ENCODE measurements at regions not wholly inside any gene's neighbourhood (a gene's known extent, or its start where the extent isn't known, plus 50 kb on each side); places are given as distances from the start of the nearest gene placed in this dataset.

- DNase-seq, result no peak
Observed at GRCh38 chr7:93015101-93015778, 102.5 kb downstream of the SAMD9 start.

DNA sequence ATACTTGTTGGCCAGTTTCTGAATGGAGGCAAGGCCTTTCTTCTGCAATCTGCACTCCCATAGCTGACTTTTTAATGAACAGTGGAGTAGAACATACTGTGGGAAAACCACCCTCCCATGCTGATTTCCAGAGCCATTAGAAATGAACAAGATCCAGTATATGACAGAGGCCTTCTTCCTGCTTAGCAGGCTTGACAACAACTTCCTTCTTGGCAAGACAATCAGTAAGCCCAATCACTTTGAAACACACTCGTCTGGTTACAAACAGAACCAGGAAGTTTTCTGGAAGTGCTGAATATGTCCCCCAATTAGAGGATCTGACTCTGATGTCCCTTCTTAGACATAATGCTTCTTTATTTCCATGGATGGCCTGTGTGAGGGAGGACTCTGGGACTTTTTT lies 103.4 kb downstream of the SAMD9 start:
- no peak for DNase-seq

DNA sequence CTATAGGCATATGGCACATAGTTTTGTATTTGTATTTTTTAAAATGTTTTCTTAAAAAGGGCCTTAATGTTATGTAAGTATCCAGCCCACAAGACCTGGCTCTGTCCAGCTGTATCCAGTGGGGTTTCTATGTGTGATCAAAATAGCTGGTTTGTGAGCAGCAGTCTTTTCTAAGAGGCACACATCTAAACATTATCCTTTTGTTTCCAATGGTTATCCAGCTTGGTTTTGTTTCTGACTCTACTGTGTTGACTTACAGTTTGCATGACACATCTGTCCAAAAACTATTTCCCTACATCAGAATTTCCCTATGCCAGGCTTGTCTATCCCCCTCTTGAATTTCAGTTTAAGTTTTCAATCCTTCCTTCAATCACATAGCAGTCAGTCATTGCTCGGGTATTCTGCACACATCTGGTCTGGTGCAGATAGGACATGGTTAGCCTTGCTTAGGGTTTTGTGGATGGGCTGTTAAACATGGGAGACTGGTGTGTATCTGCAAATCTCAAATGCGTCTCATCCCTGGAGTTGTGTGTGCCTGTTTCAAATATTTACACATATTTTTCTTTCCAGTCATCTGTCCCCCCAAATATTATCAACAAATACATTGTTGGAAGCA lies 104.2 kb downstream of the SAMD9 start:
- no peak for DNase-seq

DNA sequence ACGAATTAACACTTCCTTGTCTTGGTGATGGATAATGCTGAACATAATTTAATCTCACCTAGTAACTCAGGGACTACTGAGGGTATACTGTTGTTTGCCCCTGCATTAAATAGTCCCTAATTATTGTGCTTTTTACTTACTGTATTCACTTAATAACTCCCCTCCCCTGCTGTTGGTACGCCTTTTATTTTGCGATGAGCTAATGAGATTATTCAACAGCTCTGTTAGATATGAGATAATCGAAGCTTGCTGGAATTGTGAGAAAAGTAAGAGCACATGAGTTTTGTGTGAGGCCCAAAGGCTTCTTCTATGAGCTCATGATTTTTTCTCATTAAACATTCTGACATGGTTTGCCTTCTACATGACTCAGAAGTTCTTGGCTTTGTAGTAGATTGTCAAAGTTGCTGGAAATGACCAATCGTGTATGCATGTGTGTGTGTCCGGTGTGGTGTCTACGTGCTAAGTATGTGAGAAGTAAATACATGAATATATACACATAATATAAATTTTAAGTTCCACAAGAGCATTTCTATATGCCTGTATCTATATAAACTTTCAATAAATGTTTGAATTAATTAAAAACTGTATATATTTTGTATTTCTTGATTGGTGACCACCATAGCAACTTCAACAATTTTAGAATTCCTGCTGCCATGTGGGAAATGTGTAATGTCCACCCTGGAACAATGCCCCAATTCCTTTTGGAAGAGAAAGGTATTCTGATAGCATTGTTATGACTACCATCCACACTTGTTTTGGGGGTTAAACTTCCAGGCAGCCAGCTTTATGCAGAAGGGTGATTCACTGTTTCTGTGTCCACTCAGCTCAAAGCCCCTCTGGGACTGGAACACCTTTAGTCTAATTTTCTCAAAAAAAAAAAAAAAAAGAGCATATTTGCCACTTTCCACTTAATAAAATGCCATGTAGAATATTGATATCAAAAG lies 106.2 kb downstream of the SAMD9 start:
- no peak for DNase-seq

DNA sequence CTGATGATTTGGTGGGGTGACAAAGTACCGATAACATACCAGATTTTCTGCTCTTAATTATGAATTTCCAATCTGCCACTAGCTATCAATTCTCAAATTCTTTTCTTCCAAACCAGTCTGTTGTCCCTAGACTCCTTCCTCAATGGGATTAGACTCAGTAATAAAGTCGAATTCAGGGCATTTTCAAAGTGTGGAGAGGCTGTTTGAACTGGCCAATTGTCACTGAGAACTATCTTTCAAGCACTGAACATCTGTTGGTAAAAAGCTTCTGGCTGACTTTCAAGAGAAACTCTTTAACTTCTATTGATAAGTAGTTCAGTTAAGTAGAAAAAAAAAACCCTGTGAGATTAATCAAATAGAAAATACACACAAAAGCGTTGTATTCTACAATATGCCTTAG lies 108.9 kb downstream of the SAMD9 start:
- no peak for DNase-seq

DNA sequence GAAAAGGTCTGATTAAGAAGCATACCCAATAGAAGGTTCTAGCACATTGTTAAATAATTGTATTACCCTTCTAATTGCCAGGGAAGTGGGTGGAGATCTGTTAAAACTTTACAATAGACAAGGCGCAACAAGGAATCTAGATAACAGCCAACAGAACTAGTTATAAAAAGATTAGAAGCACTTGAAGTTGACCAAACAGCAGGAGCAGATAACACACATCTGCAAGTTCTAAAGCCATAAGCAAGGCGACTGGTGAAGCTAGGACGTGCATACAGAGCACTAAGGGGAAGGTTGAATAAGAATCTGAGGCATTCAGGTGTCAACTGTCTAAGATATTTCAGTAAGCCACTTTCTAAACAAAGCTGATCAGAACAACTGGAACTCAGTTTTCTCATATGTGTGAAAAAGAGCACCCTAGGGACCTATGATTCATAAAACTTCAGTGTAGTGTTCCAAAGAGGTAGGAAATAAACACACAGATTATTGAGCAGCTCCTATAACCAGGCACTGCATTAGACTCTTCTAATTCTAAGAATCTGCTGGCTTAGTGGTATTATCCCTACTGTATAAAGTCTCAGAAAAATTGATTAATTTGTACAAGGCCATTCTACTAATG lies 111.2 kb downstream of the SAMD9 start:
- DNase-seq, result no peak

GRCh38 chr7:93004906-93005305 lies 112.9 kb downstream of the SAMD9 start:
- DNase-seq, result no peak

DNA sequence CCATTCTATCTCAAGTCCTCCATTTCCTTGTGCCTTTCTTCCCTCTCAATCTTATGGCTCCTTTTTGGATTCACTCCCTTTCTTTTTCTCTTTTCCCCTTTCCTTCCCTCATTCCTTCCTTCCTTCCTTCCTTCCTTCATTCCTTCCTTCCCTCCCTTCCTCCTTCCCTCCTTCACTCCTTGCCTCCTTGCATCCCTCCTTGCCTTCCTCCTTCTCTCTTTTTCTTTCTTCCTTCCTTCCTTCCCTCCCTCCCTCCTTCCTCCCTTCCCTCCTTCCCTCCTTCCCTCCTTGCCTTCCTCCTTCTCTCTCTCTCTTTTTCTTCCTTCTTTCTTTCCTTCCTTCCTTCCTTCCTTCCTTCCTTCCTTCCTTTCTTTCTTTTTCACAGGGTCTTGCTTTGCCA lies 120.1 kb downstream of the SAMD9 start:
- DNase-seq, result no peak

- DNase-seq, result no peak
Observed at GRCh38 chr7:92997152-92997551, 120.6 kb downstream of the SAMD9 start.

GRCh38 chr7:92994901-92995300 lies 122.9 kb downstream of the SAMD9 start:
- DNase-seq, result no peak

DNA sequence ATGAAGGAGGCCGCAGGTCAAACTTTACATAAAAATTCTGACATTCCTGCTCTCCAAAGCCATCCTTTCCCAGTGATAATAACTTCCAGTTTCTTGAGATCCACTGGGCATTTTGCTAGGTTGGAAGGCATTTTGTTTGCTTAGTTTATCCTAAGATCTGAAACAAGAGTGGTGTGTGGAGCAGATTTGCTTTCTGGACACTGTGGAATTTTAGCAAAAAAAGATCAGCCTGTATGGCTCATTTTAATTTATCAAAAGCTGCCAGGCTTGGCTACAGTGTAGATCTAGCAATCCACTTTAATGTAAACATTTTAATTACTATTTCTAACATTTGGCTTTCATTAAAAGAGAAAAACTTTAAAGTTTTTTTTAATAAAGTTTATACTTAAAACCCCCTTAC lies 124.8 kb downstream of the SAMD9 start:
- no peak for DNase-seq

GRCh38 chr7:92992483-92992882 lies 125.3 kb downstream of the SAMD9 start:
- no peak for DNase-seq

- no peak for DNase-seq
Observed at GRCh38 chr7:92991190-92991589, 126.6 kb downstream of the SAMD9 start.

- no peak for DNase-seq
Observed at GRCh38 chr7:92988941-92989545, 128.7 kb downstream of the SAMD9 start.

DNA sequence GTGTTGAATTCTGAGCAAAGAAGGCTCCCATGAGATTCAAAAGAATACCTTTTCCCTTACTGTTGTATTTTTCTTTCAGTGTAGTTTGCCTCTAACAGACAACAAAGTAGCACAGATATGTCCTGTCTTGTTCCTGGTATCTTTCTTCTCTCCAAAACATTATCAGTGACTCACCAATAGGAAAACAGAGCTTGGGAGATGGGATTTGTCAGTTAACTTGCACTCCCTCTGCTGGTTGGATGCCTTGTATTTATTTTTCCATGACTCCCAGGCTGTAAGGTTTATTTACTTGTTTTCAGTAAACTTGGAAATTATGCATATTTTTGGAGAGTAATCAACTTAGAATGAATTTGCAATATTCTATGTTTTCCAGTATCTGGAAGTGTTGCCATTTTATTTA lies 129.7 kb downstream of the SAMD9 start:
- no peak for DNase-seq

DNA sequence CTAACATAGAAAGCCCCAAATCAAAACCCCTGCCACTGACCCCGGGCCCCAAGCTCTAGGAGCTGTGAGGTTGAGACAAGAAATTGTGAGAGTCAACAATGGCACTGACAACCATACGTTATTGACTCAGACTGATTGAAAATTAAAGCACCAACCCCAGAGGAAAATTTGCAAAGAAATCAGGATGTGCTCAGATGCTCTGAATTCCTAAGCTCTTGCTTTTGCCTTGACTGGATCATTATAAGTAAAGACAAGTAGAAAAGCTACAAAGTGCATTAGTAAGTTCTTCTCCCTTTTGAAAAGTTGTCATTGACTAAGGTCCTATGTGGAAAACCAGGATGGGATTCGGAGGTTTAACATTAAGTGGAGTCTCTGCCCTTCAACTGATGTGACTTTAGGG lies 130.2 kb downstream of the SAMD9 start:
- no peak for DNase-seq

DNA sequence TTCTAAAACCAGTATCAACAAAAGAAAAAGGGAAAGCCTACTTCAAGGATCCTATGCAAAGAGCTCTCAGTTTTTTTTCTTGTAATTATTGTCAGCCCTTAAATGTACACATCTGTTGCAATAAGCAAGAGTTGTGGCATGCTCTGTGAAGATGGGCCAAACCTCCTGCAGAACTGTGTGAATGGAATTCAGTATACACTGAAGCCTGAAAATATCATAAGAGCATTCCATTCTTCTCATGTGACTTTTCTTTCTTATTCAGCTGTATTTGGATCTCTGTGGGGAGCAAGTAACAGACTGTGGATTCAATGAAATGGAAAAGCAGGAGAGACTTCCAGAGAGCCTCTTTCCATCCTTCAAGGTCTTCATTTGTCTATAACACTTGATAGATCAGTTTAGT lies 130.7 kb downstream of the SAMD9 start:
- no peak for DNase-seq

DNA sequence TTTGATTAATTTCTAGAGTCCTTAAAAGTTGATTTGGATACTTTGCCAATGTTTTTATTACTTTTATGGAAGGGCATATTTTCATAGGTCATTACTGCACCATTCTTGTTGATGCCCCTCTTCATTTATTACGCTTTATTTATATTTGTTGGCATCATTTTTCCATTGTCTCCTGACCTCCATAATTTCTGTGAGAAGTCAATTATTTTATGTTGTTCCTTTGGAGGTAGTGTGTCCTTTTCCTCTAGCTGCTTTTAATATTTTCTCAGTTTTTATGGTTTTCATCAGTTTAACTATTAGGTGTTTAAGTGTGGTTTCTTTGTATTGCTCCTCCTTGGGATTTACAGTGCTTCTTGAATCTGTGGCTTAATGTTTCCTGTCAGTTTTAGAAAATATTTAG lies 134.9 kb downstream of the SAMD9 start:
- DNase-seq, result no peak

DNA sequence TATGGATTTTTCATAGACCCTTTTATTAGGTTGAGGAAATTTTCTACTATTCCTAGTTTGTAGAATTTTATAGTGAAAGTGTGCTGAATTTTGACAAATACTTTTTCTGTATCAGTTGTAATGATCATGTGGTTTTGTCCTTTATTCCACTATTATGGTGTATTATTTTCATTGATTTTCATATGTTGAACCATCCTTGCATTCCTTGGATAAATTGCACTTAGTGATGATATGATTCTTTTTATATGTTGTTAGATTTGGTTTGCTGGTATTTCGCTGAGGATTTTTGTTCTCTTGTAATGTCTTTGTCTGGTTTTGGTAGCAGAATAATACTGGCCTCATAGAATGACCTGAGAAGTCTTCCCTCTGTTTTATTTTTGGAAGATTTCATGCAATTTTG lies 140.6 kb upstream of the CDK6 start:
- no peak for DNase-seq

GRCh38 chr7:92973974-92974373 lies 137.6 kb upstream of the CDK6 start:
- DNase-seq, result no peak

DNA sequence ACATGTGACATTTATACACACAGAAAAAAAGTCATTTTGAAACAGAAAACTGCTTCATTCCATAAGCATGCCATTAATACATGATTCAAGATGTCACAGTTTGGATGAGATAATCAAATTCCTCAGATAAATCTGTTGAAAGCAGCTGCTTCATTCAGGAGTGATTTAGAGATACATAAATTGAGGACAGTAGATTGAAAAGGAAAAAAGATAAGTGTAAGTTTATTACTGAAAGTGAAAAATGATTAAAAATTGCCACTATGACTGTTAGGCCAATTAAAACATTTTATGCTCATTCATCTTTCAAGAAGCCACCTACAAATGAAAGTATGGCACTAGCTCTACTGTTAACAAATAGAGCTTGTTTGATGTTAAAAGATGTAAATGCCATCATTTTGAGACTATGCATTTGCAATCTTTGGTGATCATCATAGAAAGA lies 136.9 kb upstream of the CDK6 start:
- DNase-seq, result no peak

DNA sequence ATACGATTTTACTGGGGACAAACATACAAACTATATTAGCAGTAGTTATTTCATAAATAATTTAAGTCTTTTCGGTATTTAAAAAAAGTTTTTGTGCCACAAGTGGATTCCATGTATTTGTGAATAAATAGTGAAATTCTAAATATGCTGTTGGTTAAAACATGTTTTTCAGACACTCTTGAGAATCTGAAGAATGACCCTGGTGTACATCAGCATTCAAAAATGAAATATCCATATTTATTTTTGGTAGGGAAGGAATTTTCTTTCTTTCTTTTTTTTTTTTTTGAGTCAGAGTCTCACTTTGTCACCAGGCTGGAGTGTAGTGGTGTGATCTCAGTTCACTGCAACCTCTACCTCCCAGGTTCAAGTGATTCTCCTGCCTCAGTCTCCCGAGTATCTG lies 136.1 kb upstream of the CDK6 start:
- DNase-seq, result no peak

GRCh38 chr7:92969061-92969460 lies 132.7 kb upstream of the CDK6 start:
- DNase-seq, result no peak
